ENCODE measurements at regions not wholly inside any gene's neighbourhood (a gene's known extent, or its start where the extent isn't known, plus 50 kb on each side); places are given as distances from the start of the nearest gene placed in this dataset.

DNA sequence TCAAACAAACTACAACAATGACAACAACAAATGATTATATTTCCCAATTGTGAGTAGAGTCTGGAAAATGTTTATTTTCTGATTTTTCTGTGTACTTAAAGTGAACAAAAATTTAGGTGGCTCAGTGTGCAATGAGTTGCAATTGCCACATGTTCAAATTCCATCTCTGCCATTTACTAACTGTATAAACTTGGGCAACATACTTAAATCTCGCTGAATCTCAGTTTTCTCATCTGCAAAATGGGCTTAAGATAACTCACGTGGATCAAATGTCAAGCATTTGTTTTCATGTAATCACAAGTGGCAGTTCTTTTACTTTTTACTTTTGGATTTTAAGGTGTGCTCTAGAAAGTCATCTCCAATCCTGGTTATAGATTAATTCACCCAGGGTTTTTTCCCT, 416.8 kb upstream of the HNRNPA3 start:
- TF ChIP-seq POLR2AphosphoS5 (IDR thresholded peaks at IDR 0.05): no peak
- no peak for TF ChIP-seq EP300 (IDR thresholded peaks at IDR 0.05)
- no peak for TF ChIP-seq CTCF (IDR thresholded peaks at IDR 0.05)
- TF ChIP-seq POLR2A (IDR thresholded peaks at IDR 0.05): no peak

Measured in stomach (tissue), 4 donors.